ENCODE measurements at regions not wholly inside any gene's neighbourhood (a gene's known extent, or its start where the extent isn't known, plus 50 kb on each side); places are given as distances from the start of the nearest gene placed in this dataset.

DNA sequence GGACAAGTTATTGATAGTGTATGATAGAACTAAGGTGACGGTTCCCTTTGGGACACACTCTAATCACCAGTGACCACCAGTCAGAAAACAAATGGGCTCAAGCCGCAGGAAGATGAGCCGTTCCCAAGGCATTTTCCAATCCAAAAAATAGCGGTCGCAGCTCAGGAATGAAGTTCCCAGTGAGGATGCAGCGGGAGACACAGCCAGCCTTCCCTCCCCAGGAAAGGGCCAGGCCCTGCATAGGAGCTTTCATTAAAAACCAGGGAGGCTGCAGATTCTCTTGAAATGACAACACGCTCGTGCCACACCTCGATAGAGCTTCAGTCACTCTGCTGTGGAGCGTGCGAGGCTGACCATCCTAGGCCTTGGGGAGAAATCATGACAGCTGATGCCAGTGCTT lies 65.8 kb upstream of the WNT7B start:
- Histone ChIP-seq H3K27ac (peak overlapping the region; percentile 97 to 98), H3K36me3 (no peaks in the 10 kb centered on the region), H3K4me1 (peaks cover 24 to 41% of the 10 kb centered on the region in 2 donors), H3K27me3 (no peaks in the 10 kb centered on the region), H3K4me3 (peak overlapping the region in 1 of 2 donors; percentile 72), H3K9me3 (no peaks in the 10 kb centered on the region)
- intact Hi-C loops (cut with DNase I), result no loop called here
- DNase-seq (ENCODE audit: low spot score in 2 of 2), result peak; percentile 2 to 58
- TF ChIP-seq, protein P1, sequence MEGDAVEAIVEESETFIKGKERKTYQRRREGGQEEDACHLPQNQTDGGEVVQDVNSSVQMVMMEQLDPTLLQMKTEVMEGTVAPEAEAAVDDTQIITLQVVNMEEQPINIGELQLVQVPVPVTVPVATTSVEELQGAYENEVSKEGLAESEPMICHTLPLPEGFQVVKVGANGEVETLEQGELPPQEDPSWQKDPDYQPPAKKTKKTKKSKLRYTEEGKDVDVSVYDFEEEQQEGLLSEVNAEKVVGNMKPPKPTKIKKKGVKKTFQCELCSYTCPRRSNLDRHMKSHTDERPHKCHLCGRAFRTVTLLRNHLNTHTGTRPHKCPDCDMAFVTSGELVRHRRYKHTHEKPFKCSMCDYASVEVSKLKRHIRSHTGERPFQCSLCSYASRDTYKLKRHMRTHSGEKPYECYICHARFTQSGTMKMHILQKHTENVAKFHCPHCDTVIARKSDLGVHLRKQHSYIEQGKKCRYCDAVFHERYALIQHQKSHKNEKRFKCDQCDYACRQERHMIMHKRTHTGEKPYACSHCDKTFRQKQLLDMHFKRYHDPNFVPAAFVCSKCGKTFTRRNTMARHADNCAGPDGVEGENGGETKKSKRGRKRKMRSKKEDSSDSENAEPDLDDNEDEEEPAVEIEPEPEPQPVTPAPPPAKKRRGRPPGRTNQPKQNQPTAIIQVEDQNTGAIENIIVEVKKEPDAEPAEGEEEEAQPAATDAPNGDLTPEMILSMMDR (IDR thresholded peaks at IDR 0.05), result no peak

- peak overlapping the region; percentile 72 to 83 for H3K4me3 ChIP-seq
Observed at GRCh38 chr22:46043339-46043738, 66.4 kb upstream of the WNT7B start.

GRCh38 chr22:46043816-46044620 lies 67.1 kb upstream of the WNT7B start:
- H3K36me3 ChIP-seq, result no peaks in the 10 kb centered on the region
- no peaks in the 10 kb centered on the region for H3K27me3 ChIP-seq
- peaks cover 24 to 53% of the 10 kb centered on the region in 2 donors for H3K4me1 ChIP-seq
- TF ChIP-seq, protein P1 (IDR thresholded peaks at IDR 0.05), result no peak
- intact Hi-C loops (cut with DNase I), result no loop called here
- peak; percentile 8 to 70 for DNase-seq (ENCODE audit: low spot score in 2 of 2)
- peak overlapping the region; percentile 97 to 98 for H3K27ac ChIP-seq
- peak overlapping the region; percentile 72 to 83 for H3K4me3 ChIP-seq
- H3K9me3 ChIP-seq, result no peaks in the 10 kb centered on the region

More at GRCh38 chr22:46043339-46043738, 66.4 kb upstream of the WNT7B start:
- H3K27me3 ChIP-seq, result no peaks in the 10 kb centered on the region
- no peaks in the 10 kb centered on the region for H3K9me3 ChIP-seq
- peak overlapping the region; percentile 97 to 98 for H3K27ac ChIP-seq
- H3K4me1 ChIP-seq, result peaks cover 24 to 46% of the 10 kb centered on the region in 2 donors
- peak; percentile 5 to 45 for DNase-seq (ENCODE audit: low spot score in 2 of 2)
- intact Hi-C loops (cut with DNase I), result no loop called here
- TF ChIP-seq, protein P1 (IDR thresholded peaks at IDR 0.05), result no peak
- no peaks in the 10 kb centered on the region for H3K36me3 ChIP-seq

DNA sequence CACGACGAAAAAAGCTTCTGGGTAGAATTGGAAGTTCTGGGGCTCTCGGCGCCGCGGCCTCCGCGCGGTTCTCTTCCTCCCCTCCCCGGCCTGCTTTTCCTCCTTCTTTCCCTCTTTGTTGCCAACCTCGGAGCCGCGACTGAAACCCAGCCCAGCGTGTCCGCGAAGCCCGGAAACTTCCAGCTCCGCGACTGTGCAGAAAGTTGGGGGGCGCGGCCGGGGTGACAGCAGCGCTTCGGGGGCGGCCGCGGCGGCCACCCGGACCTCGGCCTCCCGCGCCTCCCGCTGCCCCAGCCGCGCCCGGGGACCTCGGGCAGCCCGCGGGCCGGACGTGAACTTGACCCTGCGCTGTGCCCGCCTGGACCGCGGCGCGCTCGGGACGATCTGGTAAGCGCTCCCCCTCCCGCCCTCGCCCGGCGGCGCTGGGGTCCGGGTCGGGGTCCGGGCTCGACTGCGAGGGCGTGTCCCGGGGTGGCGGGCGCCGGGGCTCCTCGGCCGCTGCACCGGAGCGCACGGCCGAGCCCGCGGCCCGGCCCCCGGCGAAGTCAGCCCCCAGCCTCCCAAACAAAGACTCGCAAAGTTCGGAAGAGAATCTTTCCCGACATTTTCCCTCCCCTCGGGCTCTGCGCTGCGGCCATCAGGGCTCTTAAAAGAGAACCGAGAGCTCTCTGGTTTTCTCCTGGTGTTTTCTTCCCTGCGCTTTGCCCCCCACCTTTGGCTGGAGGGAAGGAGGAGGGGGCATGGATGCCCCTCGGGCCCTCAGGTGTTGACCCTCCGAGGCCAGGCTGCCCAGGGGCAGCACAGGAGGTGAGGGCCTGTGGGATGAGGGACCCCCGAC lies 67.9 kb upstream of the WNT7B start:
- intact Hi-C loops (cut with DNase I), result no loop called here
- peaks cover 24 to 59% of the 10 kb centered on the region in 2 donors for H3K4me1 ChIP-seq
- TF ChIP-seq, protein P1 (IDR thresholded peaks at IDR 0.05), result no peak
- H3K27ac ChIP-seq, result peak overlapping the region; percentile 97 to 98
- H3K36me3 ChIP-seq, result no peaks in the 10 kb centered on the region
- DNase-seq (ENCODE audit: low spot score in 2 of 2), result peak; percentile 8 to 68
- H3K4me3 ChIP-seq, result peak overlapping the region; percentile 72 to 83
- no peaks in the 10 kb centered on the region for H3K9me3 ChIP-seq
- H3K27me3 ChIP-seq, result no peaks in the 10 kb centered on the region

GRCh38 chr22:46045459-46046298 lies 68.7 kb upstream of the WNT7B start:
- no peaks in the 10 kb centered on the region for H3K9me3 ChIP-seq
- no peaks in the 10 kb centered on the region for H3K27me3 ChIP-seq
- no peaks in the 10 kb centered on the region for H3K36me3 ChIP-seq
- DNase-seq (ENCODE audit: low spot score in 2 of 2), result peak; percentile 22 to 73
- intact Hi-C loops (cut with DNase I), result no loop called here
- peaks cover 24 to 59% of the 10 kb centered on the region in 2 donors for H3K4me1 ChIP-seq
- H3K27ac ChIP-seq, result peak overlapping the region; percentile 97 to 98
- H3K4me3 ChIP-seq, result peak overlapping the region; percentile 72 to 83
- TF ChIP-seq, protein P1 (IDR thresholded peaks at IDR 0.05), result no peak

Data from ascending aorta (tissue), 2 donors.